ENCODE measurements at regions not wholly inside any gene's neighbourhood (a gene's known extent, or its start where the extent isn't known, plus 50 kb on each side); places are given as distances from the start of the nearest gene placed in this dataset.

GRCh38 chr5:122600924-122601323 lies 174.0 kb upstream of the SNX2 start:
- intact Hi-C loops (cut with DNase I), result no loop called here
- no peak overlapping the region for H3K4me3 ChIP-seq
- TF ChIP-seq CTCF (IDR thresholded peaks at IDR 0.05), result no peak
- no peaks in the 10 kb centered on the region for H3K9me3 ChIP-seq
- no peaks in the 10 kb centered on the region for H3K4me1 ChIP-seq
- ATAC-seq (no peak), DNase-seq (no peak)
- no peaks in the 10 kb centered on the region for H3K27me3 ChIP-seq
- H3K27ac ChIP-seq, result no peak overlapping the region
- H3K36me3 ChIP-seq, result no peaks in the 10 kb centered on the region

GRCh38 chr5:122602700-122603099 lies 172.2 kb upstream of the SNX2 start:
- no peak for DNase-seq
- ATAC-seq, result no peak
- TF ChIP-seq CTCF (IDR thresholded peaks at IDR 0.05), result no peak
- intact Hi-C loops (cut with DNase I), result no loop called here
- Histone ChIP-seq H3K27me3 (no peaks in the 10 kb centered on the region), H3K4me3 (no peak overlapping the region), H3K36me3 (no peaks in the 10 kb centered on the region), H3K9me3 (no peaks in the 10 kb centered on the region), H3K27ac (no peak overlapping the region), H3K4me1 (no peaks in the 10 kb centered on the region)

- Histone ChIP-seq H3K9me3 (no peaks in the 10 kb centered on the region), H3K27me3 (no peaks in the 10 kb centered on the region), H3K4me1 (no peaks in the 10 kb centered on the region), H3K27ac (no peak overlapping the region), H3K4me3 (no peak overlapping the region), H3K36me3 (no peaks in the 10 kb centered on the region)
- intact Hi-C loops (cut with DNase I), result no loop called here
- TF ChIP-seq CTCF (IDR thresholded peaks at IDR 0.05), result no peak
- DNase-seq (no peak), ATAC-seq (no peak)
Measured at GRCh38 chr5:122605236-122605635, 169.6 kb upstream of the SNX2 start.

- intact Hi-C loops (cut with DNase I), result no loop called here
- no peak for TF ChIP-seq CTCF (IDR thresholded peaks at IDR 0.05)
Measured at GRCh38 chr5:122607818-122608217, 167.1 kb upstream of the SNX2 start.

GRCh38 chr5:122608222-122608621 lies 166.7 kb upstream of the SNX2 start:
- Histone ChIP-seq H3K27me3 (no peaks in the 10 kb centered on the region), H3K36me3 (no peaks in the 10 kb centered on the region), H3K9me3 (no peaks in the 10 kb centered on the region), H3K27ac (no peak overlapping the region), H3K4me1 (no peaks in the 10 kb centered on the region), H3K4me3 (no peak overlapping the region)
- DNase-seq, result no peak
- no peak for TF ChIP-seq CTCF (IDR thresholded peaks at IDR 0.05)
- intact Hi-C loops (cut with DNase I), result no loop called here
- ATAC-seq, result no peak

More at GRCh38 chr5:122607818-122608217, 167.1 kb upstream of the SNX2 start:
- no peaks in the 10 kb centered on the region for H3K36me3 ChIP-seq
- H3K4me1 ChIP-seq, result no peaks in the 10 kb centered on the region
- H3K27ac ChIP-seq, result no peak overlapping the region
- ATAC-seq, result no peak
- no peak for DNase-seq
- H3K4me3 ChIP-seq, result no peak overlapping the region
- H3K27me3 ChIP-seq, result no peaks in the 10 kb centered on the region
- no peaks in the 10 kb centered on the region for H3K9me3 ChIP-seq

- H3K4me3 ChIP-seq, result no peak overlapping the region
- H3K9me3 ChIP-seq, result no peaks in the 10 kb centered on the region
- no peaks in the 10 kb centered on the region for H3K36me3 ChIP-seq
- intact Hi-C loops (cut with DNase I), result no loop called here
- H3K27ac ChIP-seq, result no peak overlapping the region
- H3K4me1 ChIP-seq, result no peaks in the 10 kb centered on the region
- TF ChIP-seq CTCF (IDR thresholded peaks at IDR 0.05), result no peak
- ATAC-seq, result no peak
- DNase-seq, result no peak
- no peaks in the 10 kb centered on the region for H3K27me3 ChIP-seq
Measured at GRCh38 chr5:122611406-122611805, 163.5 kb upstream of the SNX2 start.

All from upper lobe of right lung (tissue), 1 donor.